ENCODE measurements at regions not wholly inside any gene's neighbourhood (a gene's known extent, or its start where the extent isn't known, plus 50 kb on each side); places are given as distances from the start of the nearest gene placed in this dataset.

DNA sequence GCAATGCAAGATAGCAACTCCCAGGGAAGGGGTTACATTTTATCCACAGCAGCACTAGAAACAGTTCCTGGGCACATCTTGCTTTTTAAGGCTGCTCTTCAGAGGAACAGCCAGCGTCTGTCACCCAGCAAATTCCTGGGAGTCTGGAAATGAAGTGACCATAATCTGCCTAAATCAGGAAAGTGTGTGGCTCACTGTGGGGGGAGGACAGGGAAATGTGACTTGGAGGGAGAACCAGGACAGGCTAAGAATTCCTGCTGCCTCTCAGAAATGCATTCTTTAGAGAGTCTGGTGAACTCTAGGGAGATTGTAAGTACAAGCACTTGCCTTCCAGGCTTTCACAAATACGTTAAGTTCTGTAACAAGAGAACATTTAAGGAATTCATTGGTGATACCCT, 364.3 kb upstream of the SPHKAP start:
- TF ChIP-seq CTCF (IDR thresholded peaks at IDR 0.05), result no peak
- H3K9me3 ChIP-seq, result no peaks in the 10 kb centered on the region
- H3K4me1 ChIP-seq, result no peaks in the 10 kb centered on the region
- H3K27ac ChIP-seq, result no peak overlapping the region
- 22 to 32% (median 32%) methylated on average over 2 of the region's 2 CpGs for WGBS, 3 donors
- H3K4me3 ChIP-seq, result no peak overlapping the region
- H3K27me3 ChIP-seq (ENCODE audit: insufficient read depth in 3 of 3, low read length in 2 of 3), result no peaks in the 10 kb centered on the region
- DNase-seq (no peak), ATAC-seq (no peak)
- intact Hi-C loops (cut with DNase I), result no loop called here
- no peaks in the 10 kb centered on the region for H3K36me3 ChIP-seq (ENCODE audit: insufficient read depth in 1 of 2, low read depth in 1 of 2)

- Histone ChIP-seq H3K27ac (no peak overlapping the region), H3K36me3 (ENCODE audit: insufficient read depth in 1 of 2, low read depth in 1 of 2) (no peaks in the 10 kb centered on the region), H3K27me3 (ENCODE audit: insufficient read depth in 3 of 3, low read length in 2 of 3) (no peaks in the 10 kb centered on the region), H3K4me3 (no peak overlapping the region), H3K9me3 (no peaks in the 10 kb centered on the region), H3K4me1 (no peaks in the 10 kb centered on the region)
- no peak for TF ChIP-seq CTCF (IDR thresholded peaks at IDR 0.05)
- ATAC-seq (no peak), DNase-seq (no peak)
- WGBS, 3 donors, result 51 to 56% (median 53%) methylated on average over 4 of the region's 4 CpGs
- intact Hi-C loops (cut with DNase I), result no loop called here
Observed at GRCh38 chr2:228545041-228545747, 363.7 kb upstream of the SPHKAP start.

DNA sequence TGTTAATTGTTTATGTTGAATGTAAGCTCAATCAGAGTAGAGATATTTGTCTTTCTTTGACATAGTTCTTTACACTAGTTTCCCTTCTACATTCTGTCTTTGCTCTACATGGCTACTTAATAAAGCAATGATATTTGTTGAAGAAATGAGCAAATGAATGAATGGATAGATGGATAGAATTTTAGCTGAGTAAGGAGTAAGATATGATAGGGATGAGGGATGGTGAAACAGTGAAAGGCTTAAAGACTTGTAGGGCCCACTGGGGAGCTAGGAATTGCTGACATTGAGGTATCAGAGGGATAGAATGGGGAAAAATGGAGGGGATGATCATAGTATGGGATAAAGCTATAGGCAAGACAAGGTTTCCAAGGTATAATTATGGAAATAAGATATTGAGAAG, 361.6 kb upstream of the SPHKAP start:
- H3K4me3 ChIP-seq, result no peak overlapping the region
- no peak for DNase-seq
- H3K4me1 ChIP-seq, result no peaks in the 10 kb centered on the region
- H3K9me3 ChIP-seq, result no peaks in the 10 kb centered on the region
- H3K27me3 ChIP-seq (ENCODE audit: insufficient read depth in 3 of 3, low read length in 2 of 3), result no peaks in the 10 kb centered on the region
- ATAC-seq, result no peak
- intact Hi-C loops (cut with DNase I), result no loop called here
- TF ChIP-seq CTCF (IDR thresholded peaks at IDR 0.05), result no peak
- no peak overlapping the region for H3K27ac ChIP-seq
- H3K36me3 ChIP-seq (ENCODE audit: insufficient read depth in 1 of 2, low read depth in 1 of 2), result no peaks in the 10 kb centered on the region

DNA sequence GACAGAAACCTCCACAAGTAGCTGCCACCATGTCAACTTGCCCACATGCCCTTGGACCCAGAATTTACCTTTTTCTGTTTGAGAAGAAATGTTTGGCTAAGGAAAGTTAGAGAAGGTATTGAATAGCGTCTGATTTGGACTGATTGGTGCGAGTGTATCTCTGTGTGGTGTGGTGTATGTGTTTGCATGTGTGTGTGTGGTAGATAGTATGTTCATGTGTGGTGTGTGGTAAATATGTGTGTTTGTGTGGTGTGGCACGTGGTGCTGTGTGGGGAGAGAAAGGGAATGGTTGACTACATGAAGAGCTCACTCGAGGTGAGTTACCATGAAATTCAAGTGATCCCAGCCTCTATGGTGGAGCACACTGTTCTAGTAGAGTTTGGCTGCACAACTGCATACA, 360.8 kb upstream of the SPHKAP start:
- ATAC-seq, result no peak
- no peaks in the 10 kb centered on the region for H3K9me3 ChIP-seq
- H3K4me3 ChIP-seq, result no peak overlapping the region
- no peaks in the 10 kb centered on the region for H3K4me1 ChIP-seq
- no peak overlapping the region for H3K27ac ChIP-seq
- no peak for DNase-seq
- H3K27me3 ChIP-seq (ENCODE audit: insufficient read depth in 3 of 3, low read length in 2 of 3), result no peaks in the 10 kb centered on the region
- intact Hi-C loops (cut with DNase I), result no loop called here
- TF ChIP-seq CTCF (IDR thresholded peaks at IDR 0.05), result no peak
- 81 to 85% (median 84%) methylated on average over 4 of the region's 4 CpGs for WGBS, 3 donors
- no peaks in the 10 kb centered on the region for H3K36me3 ChIP-seq (ENCODE audit: insufficient read depth in 1 of 2, low read depth in 1 of 2)

DNA sequence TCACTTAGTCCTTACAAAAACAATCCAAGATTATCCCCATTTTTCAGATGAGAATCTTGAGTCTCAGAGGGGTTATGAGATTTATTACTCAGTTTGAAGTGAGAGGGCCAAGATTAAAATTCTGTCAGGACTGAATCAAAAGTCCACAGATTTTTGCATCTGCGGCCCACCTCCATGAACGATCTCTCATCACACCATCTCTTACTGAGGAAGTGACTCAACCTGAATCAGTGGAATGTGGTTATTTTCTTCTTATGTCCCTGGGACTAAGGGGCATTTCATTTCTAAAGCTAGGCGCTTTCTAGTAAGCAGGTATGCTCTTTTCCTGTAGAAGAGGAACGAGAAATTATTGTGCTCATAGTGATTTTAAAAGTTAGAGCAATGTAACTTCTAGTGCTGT, 360.3 kb upstream of the SPHKAP start:
- DNase-seq, result no peak
- intact Hi-C loops (cut with DNase I), result no loop called here
- no peak for ATAC-seq
- WGBS, 3 donors, result 87 to 93% (median 89%) methylated on average over 4 of the region's 4 CpGs
- H3K36me3 ChIP-seq (ENCODE audit: insufficient read depth in 1 of 2, low read depth in 1 of 2), result no peaks in the 10 kb centered on the region
- no peaks in the 10 kb centered on the region for H3K4me1 ChIP-seq
- no peaks in the 10 kb centered on the region for H3K9me3 ChIP-seq
- no peak overlapping the region for H3K4me3 ChIP-seq
- H3K27ac ChIP-seq, result no peak overlapping the region
- no peak for TF ChIP-seq CTCF (IDR thresholded peaks at IDR 0.05)
- H3K27me3 ChIP-seq (ENCODE audit: insufficient read depth in 3 of 3, low read length in 2 of 3), result no peaks in the 10 kb centered on the region

Measured in psoas muscle (tissue), 7 donors.